GM23248 (cell line): ENCODE measurements at regions not wholly inside any gene's neighbourhood (a gene's known extent, or its start where the extent isn't known, plus 50 kb on each side); places are given as distances from the start of the nearest gene placed in this dataset.

Source experiments
- DNase-seq: peaks from one replicate; pipeline ENCODE4 v3.0.0-alpha.2; 2015
- H2AFZ ChIP-seq: fragments of 200-600 bp; sonication (generic); 2 replicates; pipeline ENCODE4 v1.6.1; 2016; ENCODE audit warnings: antibody characterized with exemption
- H3F3A ChIP-seq: fragments of 200-600 bp; sonication (generic); 2 replicates; pipeline ENCODE4 v1.6.1; 2016; ENCODE audit warnings: mild to moderate bottlenecking, antibody characterized with exemption, mixed run types; ENCODE audit not compliant: insufficient read depth
- H3K27ac ChIP-seq: fragments of 200-600 bp; sonication (generic); 2 replicates; pipeline ENCODE4 v1.5.1; 2016; ENCODE audit warnings: mild to moderate bottlenecking
- H3K27me3 ChIP-seq: fragments of 200-600 bp; sonication (generic); replicated peaks from 2 replicates; pipeline ENCODE4 v1.6.1; 2016; ENCODE audit warnings: mild to moderate bottlenecking; ENCODE audit not compliant: insufficient read depth
- H3K36me3 ChIP-seq: fragments of 200-600 bp; sonication (generic); 2 replicates; pipeline ENCODE4 v1.6.1; 2016; ENCODE audit warnings: low read depth, mild to moderate bottlenecking
- H3K4me1 ChIP-seq: fragments of 200-600 bp; sonication (generic); 2 replicates; pipeline ENCODE4 v1.6.1; 2016; ENCODE audit warnings: mild to moderate bottlenecking; ENCODE audit not compliant: insufficient read depth
- H3K4me2 ChIP-seq: fragments of 200-600 bp; sonication (generic); one replicate; pipeline ENCODE4 v1.6.1; 2016; ENCODE audit warnings: mild to moderate bottlenecking; ENCODE audit not compliant: unreplicated experiment
- H3K4me3 ChIP-seq: fragments of 200-600 bp; sonication (generic); 2 replicates; pipeline ENCODE4 v1.5.1; 2016; ENCODE audit warnings: mild to moderate bottlenecking
- H3K79me2 ChIP-seq: fragments of 200-600 bp; sonication (generic); 2 replicates; pipeline ENCODE4 v1.6.1; 2016; ENCODE audit warnings: mild to moderate bottlenecking; ENCODE audit not compliant: insufficient read depth
- H3K9ac ChIP-seq: fragments of 200-600 bp; sonication (generic); 2 replicates; pipeline ENCODE4 v1.6.1; 2016; ENCODE audit warnings: mild to moderate bottlenecking
- H3K9me2 ChIP-seq: fragments of 200-600 bp; sonication (generic); 2 replicates; pipeline ENCODE4 v1.6.1; 2016; ENCODE audit warnings: mixed run types, mild to moderate bottlenecking, moderate library complexity; ENCODE audit not compliant: insufficient read depth
- H3K9me3 ChIP-seq: fragments of 200-600 bp; sonication (generic); one replicate; pipeline ENCODE4 v1.6.1; 2017; ENCODE audit warnings: low read depth
- H4K20me1 ChIP-seq: fragments of 200-600 bp; sonication (generic); 2 replicates; pipeline ENCODE4 v1.6.0; 2016; ENCODE audit not compliant: insufficient read depth
- EZH2 ChIP-seq: fragments of 200-600 bp; sonication (generic); IDR thresholded peaks from 2 replicates; pipeline ENCODE4 v1.6.1; 2018; ENCODE audit warnings: antibody characterized with exemption, mild to moderate bottlenecking; ENCODE audit not compliant: insufficient read depth, poor library complexity, severe bottlenecking
- EZH2phosphoT487 ChIP-seq: fragments of 200-600 bp; sonication (generic); IDR thresholded peaks from 2 replicates; pipeline ENCODE4 v1.6.1; 2018; ENCODE audit warnings: antibody characterized with exemption, moderate library complexity, mild to moderate bottlenecking, low read depth; ENCODE audit not compliant: insufficient read depth
- WGBS, 2 experiments: methylation state at CpG; one replicate each; pipeline ENCODE4 v1.1.6; 2015 to 2017; ENCODE audit warnings: low lambda C conversion rate in 2 of 2, low coverage in 1 of 2; ENCODE audit errors: missing lambda C conversion rate in 2 of 2; 5-methylcytosine and 5-hydroxymethylcytosine counted together
- in situ Hi-C: fragments of 300-500 bp; cut with MboI; formaldehyde crosslinking; loops from 2 replicates; pipeline ENCODE4 v1.15.0; 2020

GRCh38 chr14:34093883-34094282 lies 143.0 kb upstream of the EGLN3 start:
- in situ Hi-C loops = loop anchor here (25.0 kb wide), 1 partner anchor 257 kb away; no protein-coding TSS in a partner anchor
- Histone ChIP-seq H3K27me3 (peaks cover 26% of the 10 kb centered on the region), H3K9me2 (no peaks in the 10 kb centered on the region), H3K9me3 (no peaks in the 10 kb centered on the region), H3K27ac (no peak overlapping the region), H2AFZ (no peak overlapping the region), H3K4me3 (no peak overlapping the region), H4K20me1 (no peaks in the 10 kb centered on the region), H3K36me3 (no peaks in the 10 kb centered on the region), H3K9ac (no peak overlapping the region), H3K4me1 (no peaks in the 10 kb centered on the region), H3K79me2 (no peaks in the 10 kb centered on the region), H3F3A (no peaks in the 10 kb centered on the region; the same call in 1 of the 2 replicates), H3K4me2 (no peak overlapping the region)
- TF ChIP-seq EZH2phosphoT487 (no peak), EZH2 (no peak)
- WGBS, 2 experiments = 83 to 85% methylated on average over 3 of the region's 3 CpGs
- no peak for DNase-seq

DNA sequence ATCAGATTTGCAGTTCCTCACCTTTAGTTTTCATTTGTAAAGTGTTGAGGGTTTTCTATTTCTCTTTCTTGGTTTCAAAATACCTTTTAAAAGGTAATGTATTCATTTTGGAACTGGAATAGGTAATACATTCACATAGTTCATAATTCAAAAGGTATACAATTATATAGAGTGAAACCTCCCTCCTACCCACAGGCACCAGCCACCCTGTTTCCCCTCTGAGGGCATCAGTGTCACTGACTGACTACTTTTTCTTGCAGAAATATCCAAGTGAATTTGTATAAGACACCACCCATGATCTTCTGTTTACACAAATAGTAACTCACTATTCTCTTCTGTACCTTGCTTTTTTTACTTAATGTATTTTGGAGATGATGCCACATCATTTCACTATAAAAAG lies 139.6 kb upstream of the EGLN3 start:
- no peak for DNase-seq
- no peak overlapping the region for H2AFZ ChIP-seq
- no peak for TF ChIP-seq EZH2
- no peak for TF ChIP-seq EZH2phosphoT487
- no peaks in the 10 kb centered on the region for H3K36me3 ChIP-seq
- H3K27ac ChIP-seq = no peak overlapping the region
- in situ Hi-C loops = loop anchor here (25.0 kb wide), 1 partner anchor 253 kb away; no protein-coding TSS in a partner anchor
- no peaks in the 10 kb centered on the region for H3K79me2 ChIP-seq
- peaks cover 54% of the 10 kb centered on the region for H3K27me3 ChIP-seq
- no peaks in the 10 kb centered on the region for H3K4me1 ChIP-seq
- no peak overlapping the region for H3K4me3 ChIP-seq
- no peak overlapping the region for H3K4me2 ChIP-seq
- no peaks in the 10 kb centered on the region for H3K9me3 ChIP-seq
- H3K9me2 ChIP-seq = no peaks in the 10 kb centered on the region
- no peaks in the 10 kb centered on the region for H4K20me1 ChIP-seq
- H3F3A ChIP-seq = no peaks in the 10 kb centered on the region
- no peak overlapping the region for H3K9ac ChIP-seq

DNA sequence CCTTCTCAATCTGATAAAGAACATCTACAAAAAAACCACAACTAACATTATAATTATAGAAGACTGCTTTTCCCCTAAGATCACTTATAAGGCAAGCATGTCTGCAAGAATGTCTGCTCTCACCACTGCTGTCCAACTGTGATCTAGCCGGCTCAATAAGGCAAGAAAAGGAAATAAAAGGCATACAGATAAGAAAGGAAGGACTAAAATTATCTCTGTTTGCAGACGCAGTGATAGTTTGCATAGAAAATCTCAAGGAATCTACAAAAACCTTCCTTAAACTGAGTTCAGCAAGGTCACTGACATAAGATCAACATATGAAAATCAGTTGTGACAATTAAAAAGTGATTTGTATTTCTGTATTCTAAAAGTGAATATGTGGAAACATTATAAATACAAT lies 138.0 kb upstream of the EGLN3 start:
- H3K4me1 ChIP-seq = no peaks in the 10 kb centered on the region
- no peak overlapping the region for H3K4me2 ChIP-seq
- no peaks in the 10 kb centered on the region for H3K9me3 ChIP-seq
- no peaks in the 10 kb centered on the region for H3K79me2 ChIP-seq
- H3K27me3 ChIP-seq = peaks cover 50% of the 10 kb centered on the region
- no peak overlapping the region for H3K9ac ChIP-seq
- H3K9me2 ChIP-seq = no peaks in the 10 kb centered on the region
- H3K36me3 ChIP-seq = no peaks in the 10 kb centered on the region
- 59 to 61% methylated on average over 2 of the region's 2 CpGs for WGBS, 2 experiments
- in situ Hi-C loops = loop anchor here (25.0 kb wide), 1 partner anchor 252 kb away; no protein-coding TSS in a partner anchor
- no peak for DNase-seq
- TF ChIP-seq EZH2phosphoT487 = no peak
- TF ChIP-seq EZH2 = no peak
- H3K4me3 ChIP-seq = no peak overlapping the region
- H3F3A ChIP-seq = no peaks in the 10 kb centered on the region
- H2AFZ ChIP-seq = no peak overlapping the region
- H4K20me1 ChIP-seq = no peaks in the 10 kb centered on the region
- H3K27ac ChIP-seq = no peak overlapping the region

- Histone ChIP-seq H3K27ac (no peak overlapping the region), H3K9me2 (no peaks in the 10 kb centered on the region), H3K79me2 (no peaks in the 10 kb centered on the region), H3K27me3 (peaks cover 48% of the 10 kb centered on the region), H2AFZ (no peak overlapping the region), H3K4me2 (no peak overlapping the region), H4K20me1 (no peaks in the 10 kb centered on the region), H3K4me1 (no peaks in the 10 kb centered on the region), H3K36me3 (no peaks in the 10 kb centered on the region), H3K9ac (no peak overlapping the region), H3K9me3 (no peaks in the 10 kb centered on the region), H3K4me3 (no peak overlapping the region), H3F3A (no peaks in the 10 kb centered on the region)
- WGBS, 2 experiments = 87 to 88% methylated on average over 3 of the region's 3 CpGs
- TF ChIP-seq EZH2 (no peak), EZH2phosphoT487 (no peak)
- in situ Hi-C loops = loop anchor here (25.0 kb wide), 1 partner anchor 250 kb away; no protein-coding TSS in a partner anchor
- no peak for DNase-seq
These were observed 136.7 kb upstream of the EGLN3 start for GRCh38 chr14:34087571-34087970.

GRCh38 chr14:34086223-34086757 lies 135.4 kb upstream of the EGLN3 start:
- Histone ChIP-seq H3K79me2 (no peaks in the 10 kb centered on the region), H3K4me2 (no peak overlapping the region), H2AFZ (no peak overlapping the region), H3K9me2 (no peaks in the 10 kb centered on the region), H3K4me3 (no peak overlapping the region), H3K4me1 (peaks cover 9% of the 10 kb centered on the region), H3K27ac (no peak overlapping the region), H3F3A (peaks cover 6% of the 10 kb centered on the region; the same call in 1 of the 2 replicates), H3K36me3 (no peaks in the 10 kb centered on the region), H3K9ac (no peak overlapping the region), H3K27me3 (peaks cover 40% of the 10 kb centered on the region), H3K9me3 (no peaks in the 10 kb centered on the region), H4K20me1 (no peaks in the 10 kb centered on the region)
- TF ChIP-seq EZH2 (no peak), EZH2phosphoT487 (no peak)
- no peak for DNase-seq
- in situ Hi-C loops = loop anchor here (25.0 kb wide), 1 partner anchor 249 kb away; no protein-coding TSS in a partner anchor
- WGBS, 2 experiments = 54 to 55% methylated on average over 2 of the region's 2 CpGs
